Thyroid gland (tissue), 4 donors: ENCODE measurements at regions not wholly inside any gene's neighbourhood (a gene's known extent, or its start where the extent isn't known, plus 50 kb on each side); places are given as distances from the start of the nearest gene placed in this dataset.

Experiments
- DNase-seq, 2 donors: peaks; one replicate each; pipeline ENCODE4 v3.0.0-alpha.2; 2019
- H3K27ac ChIP-seq, 3 donors: fragments of 200-600 bp; sonication (generic); 1 replicate in 2 of 3; 2 replicates in 1 of 3; pipeline ENCODE4 v1.5.1; 2016 to 2019; ENCODE audit warnings: mild to moderate bottlenecking in 1 of 3, moderate library complexity in 1 of 3
- H3K27me3 ChIP-seq: fragments of 200-600 bp; sonication (generic); one replicate; pipeline ENCODE4 v1.5.1; 2019
- H3K36me3 ChIP-seq, 2 donors: fragments of 200-600 bp; sonication (generic); one replicate each; pipeline ENCODE4 v1.5.1; 2016 to 2019
- H3K4me1 ChIP-seq, 2 donors: fragments of 200-600 bp; sonication (generic); one replicate each; pipeline ENCODE4 v1.5.1; 2017 to 2019
- H3K4me3 ChIP-seq, 3 donors: fragments of 200-600 bp; sonication (generic); replicated peaks in 1 of 3; 1 replicate in 2 of 3; 2 replicates in 1 of 3; pipeline ENCODE4 v1.5.1; 2016; ENCODE audit warnings: mild to moderate bottlenecking in 1 of 3
- H3K9me3 ChIP-seq: fragments of 200-600 bp; sonication (generic); one replicate; pipeline ENCODE4 v1.5.1; 2017
- POLR2A ChIP-seq, 2 donors: fragments of 450-650 bp; IDR thresholded peaks; one replicate each; pipeline ENCODE4 v1.6.1; 2017; ENCODE audit warnings: antibody characterized with exemption in 2 of 2, mild to moderate bottlenecking in 2 of 2, moderate library complexity in 1 of 2
- WGBS, 2 donors: methylation state at CpG; one replicate each; pipeline ENCODE4 v1.1.5; 2017; 5-methylcytosine and 5-hydroxymethylcytosine counted together
- intact Hi-C: fragments of 100-400 bp; cut with DNase I; formaldehyde crosslinking; loops from one replicate; pipeline ENCODE4 v1.15.1; 2023
- TF ChIP-seq, protein P1 (sequence below), 6 experiments: fragments of 200-600 bp in 3 of 6; fragments of 450-650 bp in 3 of 6; sonication (generic) in 3 of 6; IDR thresholded peaks; one replicate each; pipeline ENCODE4 v1.5.1; 2016 to 2019; ENCODE audit warnings: antibody characterized with exemption in 6 of 6, mild to moderate bottlenecking in 2 of 6, inconsistent platforms in 1 of 6, moderate library complexity in 1 of 6

DNA sequence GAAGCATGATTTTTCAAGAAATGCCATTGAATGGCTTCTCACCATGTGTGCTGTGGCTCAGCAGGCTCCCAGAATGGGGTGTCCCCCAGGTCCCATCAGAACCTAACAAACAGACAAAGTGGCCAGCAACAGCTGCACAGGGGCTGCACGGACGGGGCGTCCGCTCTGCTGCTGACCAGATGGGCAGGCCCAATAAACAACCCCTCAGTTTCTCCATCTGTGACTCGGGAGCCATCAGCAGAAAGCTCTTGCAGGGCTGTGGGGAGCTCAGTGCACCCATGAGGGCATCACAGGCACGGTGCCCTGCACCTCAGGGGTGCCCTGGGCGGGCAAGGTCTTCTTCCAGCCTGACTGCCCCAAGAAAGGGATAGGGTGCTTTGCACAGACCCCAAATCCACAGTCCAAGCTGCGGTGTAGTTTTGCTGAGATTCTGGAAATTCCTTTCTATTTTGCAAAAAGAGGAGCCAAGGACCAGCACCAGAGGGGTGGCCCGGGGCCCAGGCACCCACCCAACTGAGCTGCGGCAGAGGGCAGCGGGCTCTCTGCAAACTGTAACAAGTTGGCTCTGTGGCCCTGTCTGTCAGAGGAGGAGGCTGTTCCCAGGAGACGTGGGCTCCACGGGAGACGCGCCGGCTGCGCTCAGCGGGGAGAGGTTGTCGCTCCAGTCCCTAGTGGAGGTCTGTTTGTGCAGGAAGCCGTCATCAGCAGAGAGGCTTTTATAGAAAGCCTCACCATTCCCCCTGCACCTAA is 138.7 kb upstream of the PPP1R26 start:
- Histone ChIP-seq H3K9me3 (no peaks in the 10 kb centered on the region), H3K36me3 (no peaks in the 10 kb centered on the region), H3K4me1 (no peaks in the 10 kb centered on the region), H3K27me3 (no peaks in the 10 kb centered on the region), H3K27ac (no peak overlapping the region), H3K4me3 (no peak overlapping the region)
- TF ChIP-seq, protein P1, sequence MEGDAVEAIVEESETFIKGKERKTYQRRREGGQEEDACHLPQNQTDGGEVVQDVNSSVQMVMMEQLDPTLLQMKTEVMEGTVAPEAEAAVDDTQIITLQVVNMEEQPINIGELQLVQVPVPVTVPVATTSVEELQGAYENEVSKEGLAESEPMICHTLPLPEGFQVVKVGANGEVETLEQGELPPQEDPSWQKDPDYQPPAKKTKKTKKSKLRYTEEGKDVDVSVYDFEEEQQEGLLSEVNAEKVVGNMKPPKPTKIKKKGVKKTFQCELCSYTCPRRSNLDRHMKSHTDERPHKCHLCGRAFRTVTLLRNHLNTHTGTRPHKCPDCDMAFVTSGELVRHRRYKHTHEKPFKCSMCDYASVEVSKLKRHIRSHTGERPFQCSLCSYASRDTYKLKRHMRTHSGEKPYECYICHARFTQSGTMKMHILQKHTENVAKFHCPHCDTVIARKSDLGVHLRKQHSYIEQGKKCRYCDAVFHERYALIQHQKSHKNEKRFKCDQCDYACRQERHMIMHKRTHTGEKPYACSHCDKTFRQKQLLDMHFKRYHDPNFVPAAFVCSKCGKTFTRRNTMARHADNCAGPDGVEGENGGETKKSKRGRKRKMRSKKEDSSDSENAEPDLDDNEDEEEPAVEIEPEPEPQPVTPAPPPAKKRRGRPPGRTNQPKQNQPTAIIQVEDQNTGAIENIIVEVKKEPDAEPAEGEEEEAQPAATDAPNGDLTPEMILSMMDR (IDR thresholded peaks at IDR 0.05) = no peak
- no peak for TF ChIP-seq POLR2A (IDR thresholded peaks at IDR 0.05)
- intact Hi-C loops = loop anchor here (5.0 kb wide), 1 partner anchor 254 kb away; the partner anchor contains the start of gene OLFM1
- no peak for DNase-seq
- 67 to 72% methylated on average over 15 to 20 of the region's 20 CpGs for WGBS, 2 donors

DNA sequence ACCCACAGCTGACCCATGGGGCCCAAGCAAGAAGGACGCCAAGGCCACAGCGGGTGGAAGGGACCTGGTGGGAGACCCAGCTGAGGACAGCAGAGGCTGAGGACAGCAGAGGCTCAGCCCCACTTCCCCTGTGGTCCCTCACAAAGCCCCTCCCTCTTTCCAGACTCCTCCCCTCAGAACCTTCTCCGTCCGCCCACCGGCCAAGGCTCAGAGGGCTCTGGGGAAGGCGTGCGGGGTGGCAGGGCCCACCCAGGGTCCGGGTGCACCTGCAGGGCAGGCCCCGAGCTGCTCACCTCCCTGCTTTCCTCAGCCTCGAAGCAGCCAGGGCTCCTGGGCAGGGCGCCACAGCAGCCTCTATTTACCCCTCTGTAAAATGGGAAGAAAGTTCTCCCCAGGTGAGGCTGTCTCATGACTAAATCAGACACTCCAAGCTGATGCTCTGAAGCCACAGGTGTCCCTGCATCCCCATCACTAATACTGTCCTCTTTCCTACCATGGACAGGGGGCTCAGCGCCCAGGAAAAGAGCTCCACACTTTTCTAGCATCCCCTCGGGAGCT is 137.9 kb upstream of the PPP1R26 start:
- intact Hi-C loops = loop anchor here (5.0 kb wide), 1 partner anchor 254 kb away; the partner anchor contains the start of gene OLFM1
- no peak overlapping the region for H3K27ac ChIP-seq
- no peaks in the 10 kb centered on the region for H3K4me1 ChIP-seq
- DNase-seq = no peak
- WGBS, 2 donors = 76 to 86% methylated on average over 11 to 13 of the region's 13 CpGs
- no peak overlapping the region for H3K4me3 ChIP-seq
- H3K9me3 ChIP-seq = no peaks in the 10 kb centered on the region
- H3K36me3 ChIP-seq = no peaks in the 10 kb centered on the region
- TF ChIP-seq, protein P1 (IDR thresholded peaks at IDR 0.05) = no peak
- TF ChIP-seq POLR2A (IDR thresholded peaks at IDR 0.05) = no peak
- H3K27me3 ChIP-seq = no peaks in the 10 kb centered on the region

DNA sequence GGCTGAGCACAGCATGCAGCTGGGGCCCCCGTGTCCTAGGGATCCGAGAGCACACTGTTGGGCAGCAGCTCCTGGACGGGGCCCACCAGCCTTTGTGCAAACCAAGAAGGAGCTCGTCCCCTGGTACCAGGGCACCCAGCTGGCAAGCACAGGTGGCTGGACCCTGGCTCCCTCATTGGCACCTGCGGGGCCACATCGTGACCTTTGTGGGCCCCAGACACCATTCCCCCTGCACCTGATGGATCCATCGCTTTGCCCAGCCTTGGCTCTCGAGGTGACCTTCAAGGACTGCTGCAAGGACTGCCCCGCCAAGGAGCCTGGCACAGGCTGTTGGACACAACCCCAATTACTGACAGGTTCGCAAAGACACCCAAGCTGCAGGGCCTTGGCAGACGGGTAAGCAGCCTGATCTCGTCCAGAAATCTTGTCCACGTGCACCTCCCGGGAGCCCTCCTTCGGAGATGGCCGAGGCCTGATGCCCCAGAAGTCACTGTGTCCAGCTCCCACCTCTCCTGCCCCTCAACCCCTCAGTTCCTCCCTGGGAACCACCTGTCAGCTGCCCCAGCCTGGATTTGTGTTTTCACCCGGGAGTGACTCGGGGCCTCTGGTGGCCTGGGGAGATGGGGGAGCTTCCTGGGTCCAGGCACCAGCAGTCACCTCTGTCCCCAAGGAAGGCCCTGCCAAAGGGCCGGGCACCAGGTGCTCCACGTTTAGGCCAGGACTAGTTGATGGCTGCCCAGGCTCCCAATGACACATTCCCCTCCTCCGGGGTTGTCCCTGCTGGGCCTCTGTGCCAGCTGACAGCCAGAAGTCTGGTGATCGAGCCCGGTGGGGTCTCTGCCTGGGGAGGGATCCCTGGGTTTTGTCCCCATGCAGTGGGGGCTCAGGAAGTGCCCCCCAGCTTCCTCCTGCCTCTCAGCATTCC is 137.1 kb upstream of the PPP1R26 start:
- Histone ChIP-seq H3K27me3 (no peaks in the 10 kb centered on the region), H3K9me3 (no peaks in the 10 kb centered on the region), H3K36me3 (no peaks in the 10 kb centered on the region), H3K27ac (no peak overlapping the region), H3K4me3 (no peak overlapping the region), H3K4me1 (no peaks in the 10 kb centered on the region)
- TF ChIP-seq, protein P1 (IDR thresholded peaks at IDR 0.05) = no peak
- TF ChIP-seq POLR2A (IDR thresholded peaks at IDR 0.05) = no peak
- DNase-seq = no peak
- intact Hi-C loops = loop anchor here (5.0 kb wide), 1 partner anchor 255 kb away; the partner anchor contains the start of gene OLFM1
- WGBS, 2 donors = 85 to 92% methylated on average over 8 to 10 of the region's 23 CpGs

DNA sequence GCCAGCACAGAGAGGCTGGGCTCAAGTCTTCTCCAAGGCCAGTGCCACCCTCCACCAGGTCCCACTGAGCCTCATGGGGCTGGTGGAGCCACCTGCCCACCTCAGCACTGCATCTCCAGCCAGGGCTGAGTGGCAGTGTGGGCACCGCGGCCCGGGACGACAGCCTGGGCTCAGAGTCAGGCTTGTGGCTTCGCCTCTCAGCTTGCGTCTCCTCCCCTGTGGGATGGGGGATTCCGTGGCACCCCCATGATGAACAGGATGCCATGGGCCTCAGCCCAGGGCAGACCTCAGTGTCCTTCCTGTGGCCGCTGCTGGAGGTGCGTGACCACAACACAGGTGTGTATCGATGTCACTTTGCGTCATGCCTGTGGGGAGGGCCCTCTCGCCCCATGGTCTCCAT is 136.4 kb upstream of the PPP1R26 start:
- Histone ChIP-seq H3K27ac (no peak overlapping the region), H3K4me3 (no peak overlapping the region), H3K27me3 (no peaks in the 10 kb centered on the region), H3K36me3 (no peaks in the 10 kb centered on the region), H3K4me1 (no peaks in the 10 kb centered on the region), H3K9me3 (no peaks in the 10 kb centered on the region)
- DNase-seq = no peak
- intact Hi-C loops = loop anchor here (5.0 kb wide), 1 partner anchor 256 kb away; the partner anchor contains the start of gene OLFM1
- TF ChIP-seq, protein P1 (IDR thresholded peaks at IDR 0.05) = no peak
- no peak for TF ChIP-seq POLR2A (IDR thresholded peaks at IDR 0.05)
- WGBS, 2 donors = 91 to 94% methylated on average over 3 to 5 of the region's 12 CpGs
